ENCODE measurements at regions not wholly inside any gene's neighbourhood (a gene's known extent, or its start where the extent isn't known, plus 50 kb on each side); places are given as distances from the start of the nearest gene placed in this dataset.
"Not testable (repeated sequence)": the region's sequence is repeated elsewhere in the genome, so short reads cannot be mapped to it uniquely, and the experiment has no call there.

DNA sequence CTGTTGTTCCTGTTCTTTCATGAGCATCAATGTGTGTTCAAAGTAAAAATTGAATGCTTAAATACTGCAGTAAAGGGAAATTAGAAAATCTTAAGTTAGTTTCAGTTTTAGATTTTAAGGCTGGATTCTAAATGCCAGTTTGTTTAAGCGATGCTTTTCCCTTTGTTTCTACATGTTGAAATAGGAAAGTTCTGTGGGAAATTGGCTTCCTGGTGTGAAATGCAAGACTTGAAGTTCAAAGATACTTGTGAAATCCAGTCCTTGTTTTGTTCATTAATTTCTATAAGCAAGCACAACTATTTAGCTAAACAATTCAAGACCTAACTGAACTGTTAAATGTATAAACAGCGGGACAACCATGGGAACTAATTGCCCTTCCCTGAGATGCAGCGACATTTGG is 149.1 kb downstream of the LYPLAL1 start:
- no peaks in the 10 kb centered on the region for H3K36me3 ChIP-seq
- H3K27me3 ChIP-seq: no peaks in the 10 kb centered on the region
- H3K9me3 ChIP-seq: no peaks in the 10 kb centered on the region
- no peak overlapping the region for H3K4me3 ChIP-seq (ENCODE audit: low read depth in 1 of 2, low read length in 1 of 2)
- no peak overlapping the region for H3K27ac ChIP-seq
- TF ChIP-seq, protein P1, sequence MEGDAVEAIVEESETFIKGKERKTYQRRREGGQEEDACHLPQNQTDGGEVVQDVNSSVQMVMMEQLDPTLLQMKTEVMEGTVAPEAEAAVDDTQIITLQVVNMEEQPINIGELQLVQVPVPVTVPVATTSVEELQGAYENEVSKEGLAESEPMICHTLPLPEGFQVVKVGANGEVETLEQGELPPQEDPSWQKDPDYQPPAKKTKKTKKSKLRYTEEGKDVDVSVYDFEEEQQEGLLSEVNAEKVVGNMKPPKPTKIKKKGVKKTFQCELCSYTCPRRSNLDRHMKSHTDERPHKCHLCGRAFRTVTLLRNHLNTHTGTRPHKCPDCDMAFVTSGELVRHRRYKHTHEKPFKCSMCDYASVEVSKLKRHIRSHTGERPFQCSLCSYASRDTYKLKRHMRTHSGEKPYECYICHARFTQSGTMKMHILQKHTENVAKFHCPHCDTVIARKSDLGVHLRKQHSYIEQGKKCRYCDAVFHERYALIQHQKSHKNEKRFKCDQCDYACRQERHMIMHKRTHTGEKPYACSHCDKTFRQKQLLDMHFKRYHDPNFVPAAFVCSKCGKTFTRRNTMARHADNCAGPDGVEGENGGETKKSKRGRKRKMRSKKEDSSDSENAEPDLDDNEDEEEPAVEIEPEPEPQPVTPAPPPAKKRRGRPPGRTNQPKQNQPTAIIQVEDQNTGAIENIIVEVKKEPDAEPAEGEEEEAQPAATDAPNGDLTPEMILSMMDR (IDR thresholded peaks at IDR 0.05): no peak
- no peaks in the 10 kb centered on the region for H3K4me1 ChIP-seq (ENCODE audit: control insufficient read depth in 1 of 2, insufficient read depth in 1 of 2, low read depth in 1 of 2, low read length in 1 of 2)

DNA sequence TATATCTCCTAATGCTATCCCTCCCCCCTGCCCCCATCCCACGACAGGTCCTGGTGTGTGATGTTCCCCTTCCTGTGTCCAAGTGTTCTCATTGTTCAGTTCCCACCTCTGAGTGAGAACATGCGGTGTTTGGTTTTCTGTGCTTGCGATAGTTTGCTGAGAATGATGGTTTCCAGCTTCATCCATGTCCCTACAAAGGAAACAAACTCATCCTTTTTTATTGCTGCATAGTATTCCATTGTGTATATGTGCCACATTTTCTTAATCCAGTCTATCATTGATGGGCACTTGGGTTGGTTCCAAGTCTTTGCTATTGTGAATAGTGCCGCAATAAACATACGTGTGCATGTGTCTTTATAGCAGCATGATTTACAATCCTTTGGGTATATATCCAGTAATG is 146.9 kb downstream of the LYPLAL1 start:
- H3K4me1 ChIP-seq (ENCODE audit: control insufficient read depth in 1 of 2, insufficient read depth in 1 of 2, low read depth in 1 of 2, low read length in 1 of 2): not testable (repeated sequence)

DNA sequence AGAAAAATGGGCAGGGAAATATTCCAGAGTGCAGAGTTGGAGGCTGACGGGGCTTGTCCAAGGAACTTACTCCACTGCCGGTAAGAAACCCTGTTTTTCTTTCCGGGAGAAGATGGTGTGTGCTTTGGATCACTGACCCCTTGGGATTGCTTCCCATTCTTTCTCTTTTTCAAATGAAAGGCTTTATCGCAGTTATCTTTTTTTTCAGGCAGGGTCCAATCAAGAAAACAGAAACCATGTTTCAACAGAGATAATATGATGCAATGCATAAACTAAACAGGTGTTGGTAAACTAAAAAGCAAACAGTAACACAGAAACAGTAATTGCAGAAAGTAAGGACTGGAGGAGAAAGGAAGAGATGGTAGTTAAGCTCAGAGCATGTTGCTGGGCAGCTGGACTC is 145.1 kb downstream of the LYPLAL1 start:
- H3K27me3 ChIP-seq: no peaks in the 10 kb centered on the region

More for the DNA sequence above, 146.9 kb downstream of the LYPLAL1 start:
- H3K4me3 ChIP-seq (ENCODE audit: low read depth in 1 of 2, low read length in 1 of 2); H3K36me3 ChIP-seq; H3K27ac ChIP-seq; H3K27me3 ChIP-seq; H3K9me3 ChIP-seq: not testable (repeated sequence)

DNA sequence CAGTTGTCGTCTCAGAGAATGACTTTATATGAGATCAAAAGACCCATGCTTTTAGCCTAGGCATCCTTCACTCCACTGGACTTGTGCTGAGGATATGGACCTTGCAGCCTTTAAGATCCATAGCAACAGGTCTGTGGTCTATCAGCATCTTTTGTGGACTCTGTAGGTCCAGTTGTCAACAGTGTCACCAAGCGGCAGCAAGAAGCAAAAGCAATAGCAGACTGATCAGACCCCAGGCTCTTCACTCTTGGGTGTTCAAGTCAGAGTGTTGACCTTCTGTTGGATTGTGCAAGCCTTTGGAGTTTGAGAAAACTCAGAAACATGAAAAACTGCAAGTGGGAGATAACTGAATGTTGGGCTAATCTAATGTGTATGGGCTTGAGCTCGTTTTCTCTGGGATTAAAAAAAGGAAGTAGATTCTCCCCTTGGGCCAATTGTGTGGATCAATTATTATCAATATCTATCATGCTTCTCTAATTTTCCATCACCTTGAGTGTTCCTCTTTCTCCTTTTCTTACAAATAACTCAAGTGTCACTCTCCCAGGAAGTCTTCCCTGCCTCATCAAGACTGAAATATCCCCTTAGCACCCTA is 144.2 kb downstream of the LYPLAL1 start:
- Histone ChIP-seq H3K4me1 (ENCODE audit: control insufficient read depth in 1 of 2, insufficient read depth in 1 of 2, low read depth in 1 of 2, low read length in 1 of 2) (no peaks in the 10 kb centered on the region), H3K36me3 (no peaks in the 10 kb centered on the region), H3K4me3 (ENCODE audit: low read depth in 1 of 2, low read length in 1 of 2) (no peak overlapping the region), H3K27me3 (no peaks in the 10 kb centered on the region), H3K9me3 (no peaks in the 10 kb centered on the region), H3K27ac (no peak overlapping the region)
- TF ChIP-seq, protein P1 (IDR thresholded peaks at IDR 0.05): no peak

More for the DNA sequence above, 145.1 kb downstream of the LYPLAL1 start:
- no peak overlapping the region for H3K4me3 ChIP-seq (ENCODE audit: low read depth in 1 of 2, low read length in 1 of 2)
- no peak overlapping the region for H3K27ac ChIP-seq
- H3K4me1 ChIP-seq (ENCODE audit: control insufficient read depth in 1 of 2, insufficient read depth in 1 of 2, low read depth in 1 of 2, low read length in 1 of 2): no peaks in the 10 kb centered on the region
- no peaks in the 10 kb centered on the region for H3K9me3 ChIP-seq
- no peaks in the 10 kb centered on the region for H3K36me3 ChIP-seq
- TF ChIP-seq, protein P1 (IDR thresholded peaks at IDR 0.05): no peak

DNA sequence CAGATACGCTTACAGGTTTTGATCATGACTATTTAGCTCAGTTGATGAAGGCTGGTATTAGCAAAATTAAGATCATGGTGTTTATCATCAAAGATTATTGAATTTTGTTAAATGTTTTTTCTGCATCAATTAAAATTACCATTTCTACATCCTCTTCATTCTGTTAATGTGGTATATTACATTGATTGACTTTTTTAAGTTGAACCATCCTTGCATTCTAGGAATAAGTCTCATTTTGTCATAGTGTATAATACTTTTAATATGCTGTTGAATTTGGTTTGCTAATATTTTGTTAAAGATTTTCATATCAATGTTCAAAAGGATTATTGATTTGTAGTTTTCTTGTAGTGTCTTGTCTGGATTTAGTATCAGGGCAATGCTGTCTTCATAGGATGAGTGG is 142.4 kb downstream of the LYPLAL1 start:
- no peaks in the 10 kb centered on the region for H3K4me1 ChIP-seq (ENCODE audit: control insufficient read depth in 1 of 2, insufficient read depth in 1 of 2, low read depth in 1 of 2, low read length in 1 of 2)
- H3K36me3 ChIP-seq: no peaks in the 10 kb centered on the region
- H3K27ac ChIP-seq: no peak overlapping the region
- TF ChIP-seq, protein P1 (IDR thresholded peaks at IDR 0.05): no peak
- H3K9me3 ChIP-seq: no peaks in the 10 kb centered on the region
- no peak overlapping the region for H3K4me3 ChIP-seq (ENCODE audit: low read depth in 1 of 2, low read length in 1 of 2)
- H3K27me3 ChIP-seq: no peaks in the 10 kb centered on the region

DNA sequence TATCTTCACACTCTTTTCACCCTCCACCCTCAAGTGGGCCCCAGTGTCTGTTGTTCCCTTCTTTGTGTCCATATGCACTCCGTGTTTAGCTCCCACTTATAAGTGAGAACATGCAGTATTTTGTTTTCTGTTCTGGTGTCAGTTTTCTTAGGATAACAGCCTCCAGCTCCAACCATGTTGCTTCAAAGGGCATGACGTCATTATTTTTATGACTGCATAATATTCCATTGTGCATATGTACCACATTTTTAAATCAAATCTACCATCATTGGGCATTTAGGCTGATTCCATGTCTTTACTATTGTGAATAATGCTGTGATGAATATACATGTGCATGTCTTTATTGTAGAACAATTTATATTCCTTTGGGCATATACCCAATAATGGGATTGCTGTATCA is 140.3 kb downstream of the LYPLAL1 start:
- Histone ChIP-seq H3K27ac (no peak overlapping the region), H3K27me3 (no peaks in the 10 kb centered on the region), H3K4me1 (ENCODE audit: control insufficient read depth in 1 of 2, insufficient read depth in 1 of 2, low read depth in 1 of 2, low read length in 1 of 2) (no peaks in the 10 kb centered on the region), H3K9me3 (no peaks in the 10 kb centered on the region), H3K36me3 (no peaks in the 10 kb centered on the region), H3K4me3 (ENCODE audit: low read depth in 1 of 2, low read length in 1 of 2) (no peak overlapping the region)
- TF ChIP-seq, protein P1 (IDR thresholded peaks at IDR 0.05): no peak

All from neutrophil (primary cell).